ENCODE measurements at regions not wholly inside any gene's neighbourhood (a gene's known extent, or its start where the extent isn't known, plus 50 kb on each side); places are given as distances from the start of the nearest gene placed in this dataset.

DNA sequence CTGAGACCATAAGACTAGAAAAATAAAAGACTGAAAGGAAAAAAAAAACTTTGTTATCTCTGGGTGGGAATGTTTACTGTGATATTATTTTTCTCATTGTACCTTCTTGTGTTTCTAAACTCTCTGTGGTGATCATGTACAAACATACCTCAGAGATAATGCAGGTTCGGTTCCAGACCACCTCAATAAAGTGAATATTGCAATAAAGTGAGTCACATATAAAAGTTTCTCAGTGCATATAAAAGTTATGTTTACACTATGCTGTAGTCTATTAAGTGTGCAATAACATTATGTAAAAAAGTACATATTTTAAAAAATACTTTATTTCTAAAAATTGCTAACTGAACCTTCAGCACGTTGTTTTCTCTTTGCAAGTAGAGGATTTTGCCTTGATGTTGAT lies 137.5 kb downstream of the CENPF start:
- TF ChIP-seq, protein P1, sequence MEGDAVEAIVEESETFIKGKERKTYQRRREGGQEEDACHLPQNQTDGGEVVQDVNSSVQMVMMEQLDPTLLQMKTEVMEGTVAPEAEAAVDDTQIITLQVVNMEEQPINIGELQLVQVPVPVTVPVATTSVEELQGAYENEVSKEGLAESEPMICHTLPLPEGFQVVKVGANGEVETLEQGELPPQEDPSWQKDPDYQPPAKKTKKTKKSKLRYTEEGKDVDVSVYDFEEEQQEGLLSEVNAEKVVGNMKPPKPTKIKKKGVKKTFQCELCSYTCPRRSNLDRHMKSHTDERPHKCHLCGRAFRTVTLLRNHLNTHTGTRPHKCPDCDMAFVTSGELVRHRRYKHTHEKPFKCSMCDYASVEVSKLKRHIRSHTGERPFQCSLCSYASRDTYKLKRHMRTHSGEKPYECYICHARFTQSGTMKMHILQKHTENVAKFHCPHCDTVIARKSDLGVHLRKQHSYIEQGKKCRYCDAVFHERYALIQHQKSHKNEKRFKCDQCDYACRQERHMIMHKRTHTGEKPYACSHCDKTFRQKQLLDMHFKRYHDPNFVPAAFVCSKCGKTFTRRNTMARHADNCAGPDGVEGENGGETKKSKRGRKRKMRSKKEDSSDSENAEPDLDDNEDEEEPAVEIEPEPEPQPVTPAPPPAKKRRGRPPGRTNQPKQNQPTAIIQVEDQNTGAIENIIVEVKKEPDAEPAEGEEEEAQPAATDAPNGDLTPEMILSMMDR (IDR thresholded peaks at IDR 0.05; ENCODE audit: insufficient read depth, low read depth, low read length), result no peak

DNA sequence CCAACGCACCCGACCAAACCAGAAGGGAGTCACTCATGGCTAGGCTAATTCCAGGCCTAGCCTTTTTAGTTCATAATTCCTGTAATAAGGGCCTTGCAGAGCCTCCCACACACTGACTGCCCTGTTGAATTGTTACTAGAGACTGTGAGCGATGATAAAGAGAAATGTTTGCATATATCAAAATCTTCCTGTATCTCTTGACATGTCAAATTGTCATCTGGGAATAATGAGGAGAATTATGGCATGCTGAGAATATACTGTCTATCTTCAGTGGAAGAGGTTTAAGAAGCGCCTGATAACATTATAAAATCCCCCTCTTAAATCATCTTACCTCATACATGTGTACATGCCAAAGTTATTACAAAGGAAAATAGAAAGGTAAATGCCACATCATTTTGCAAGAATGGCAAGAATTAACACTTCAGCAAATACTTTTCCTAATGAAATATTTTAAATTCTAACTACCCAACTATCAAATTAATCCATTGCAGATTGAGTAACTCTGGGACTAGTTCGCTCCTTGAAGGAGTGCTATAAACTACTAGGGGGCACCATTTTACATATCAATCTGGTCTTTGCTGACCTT lies 144.1 kb downstream of the CENPF start:
- no peak overlapping the region for H3K4me3 ChIP-seq (ENCODE audit: low read depth, low read length)
- TF ChIP-seq, protein P1 (IDR thresholded peaks at IDR 0.05; ENCODE audit: insufficient read depth, low read depth, low read length), result no peak
- DNase-seq (ENCODE audit: low read depth), result no peak

More for the DNA sequence above, 137.5 kb downstream of the CENPF start:
- no peak for DNase-seq (ENCODE audit: low read depth)
- no peak overlapping the region for H3K4me3 ChIP-seq (ENCODE audit: low read depth, low read length)

DNA sequence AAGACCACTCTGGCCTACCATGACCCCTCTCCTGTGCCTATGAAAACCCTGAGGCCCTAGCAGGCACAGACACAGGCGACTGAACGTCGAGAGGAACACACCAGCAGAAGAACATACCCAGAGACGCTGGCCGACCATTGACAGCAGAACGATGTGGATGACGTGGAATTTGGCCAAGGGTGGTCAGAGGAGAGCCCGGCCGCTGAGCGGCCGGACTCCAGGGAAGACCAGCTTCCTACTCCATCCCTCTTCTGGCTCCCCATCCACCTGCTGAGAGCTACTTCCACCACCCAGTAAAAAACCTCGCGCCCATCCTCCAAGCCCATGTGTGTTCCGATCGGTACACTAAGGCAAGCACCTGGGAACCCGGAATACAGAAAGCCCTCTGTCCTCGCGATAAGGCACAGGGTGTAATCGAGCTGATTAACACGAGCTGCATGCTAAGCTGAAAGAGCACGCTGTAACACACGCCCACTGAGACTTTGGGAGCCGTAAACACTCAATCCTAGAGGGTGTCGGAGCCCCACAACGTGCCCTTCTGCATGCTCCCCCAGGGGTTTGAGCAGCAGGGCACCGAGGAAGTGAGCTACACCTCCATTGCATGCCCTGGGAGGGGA lies 150.3 kb downstream of the CENPF start:
- H3K4me3 ChIP-seq (ENCODE audit: low read depth, low read length), result no peak overlapping the region
- no peak for DNase-seq (ENCODE audit: low read depth)
- TF ChIP-seq, protein P1 (IDR thresholded peaks at IDR 0.05; ENCODE audit: insufficient read depth, low read depth, low read length), result no peak

- DNase-seq (ENCODE audit: low read depth), result no peak
Observed at GRCh38 chr1:214761030-214761429, 158.0 kb downstream of the CENPF start.

DNA sequence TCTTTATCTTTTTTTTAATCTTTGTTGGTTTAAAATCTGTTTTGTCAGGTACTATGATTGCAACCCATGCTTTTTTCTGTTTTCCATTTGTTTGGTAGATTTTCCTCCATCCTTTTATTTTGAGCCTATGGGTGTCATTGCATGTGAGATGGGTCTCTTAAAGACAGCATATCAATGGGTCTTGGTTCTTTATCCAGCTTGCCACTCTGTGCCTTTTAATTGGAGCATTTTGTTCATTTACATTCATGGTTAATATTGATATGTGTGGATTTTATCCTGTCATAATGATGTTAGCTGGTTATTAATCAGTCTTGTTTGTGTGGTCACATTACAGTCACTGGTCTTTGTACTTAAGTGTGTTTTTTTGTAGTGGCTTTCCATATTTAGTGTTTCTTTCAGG lies 159.9 kb downstream of the CENPF start:
- DNase-seq (ENCODE audit: low read depth), result no peak
- H3K4me3 ChIP-seq (ENCODE audit: low read depth, low read length), result no peak overlapping the region
- TF ChIP-seq, protein P1 (IDR thresholded peaks at IDR 0.05; ENCODE audit: insufficient read depth, low read depth, low read length), result no peak

More at GRCh38 chr1:214761030-214761429, 158.0 kb downstream of the CENPF start:
- TF ChIP-seq, protein P1 (IDR thresholded peaks at IDR 0.05; ENCODE audit: insufficient read depth, low read depth, low read length), result no peak
- no peak overlapping the region for H3K4me3 ChIP-seq (ENCODE audit: low read depth, low read length)

- TF ChIP-seq, protein P1 (IDR thresholded peaks at IDR 0.05; ENCODE audit: insufficient read depth, low read depth, low read length), result no peak
Observed at GRCh38 chr1:214764502-214764901, 161.5 kb downstream of the CENPF start.

More at GRCh38 chr1:214764502-214764901, 161.5 kb downstream of the CENPF start:
- no peak for DNase-seq (ENCODE audit: low read depth)
- H3K4me3 ChIP-seq (ENCODE audit: low read depth, low read length), result no peak overlapping the region
